Smooth muscle cell (in vitro differentiated cells): ENCODE measurements at regions not wholly inside any gene's neighbourhood (a gene's known extent, or its start where the extent isn't known, plus 50 kb on each side); places are given as distances from the start of the nearest gene placed in this dataset.
A peak's percentile ranks its signal among the peaks of the same experiment; 100 is the strongest.

ENCODE experiments used
- DNase-seq: peaks from one replicate; lab custom pipeline; 2025; ENCODE audit not compliant: unreplicated experiment; lab: John Stamatoyannopoulos, UW
- H2AFZ ChIP-seq: fragments of 200-600 bp; sonication (generic); 2 replicates; pipeline ENCODE4 v1.6.0; 2016; ENCODE audit warnings: antibody characterized with exemption, low read depth, mild to moderate bottlenecking
- H3F3A ChIP-seq: fragments of 200-600 bp; sonication (generic); 2 replicates; pipeline ENCODE4 v1.6.0; 2017; ENCODE audit warnings: antibody characterized with exemption, low read depth
- H3K27ac ChIP-seq: fragments of 200-600 bp; sonication (generic); 2 replicates; pipeline ENCODE4 v1.5.1; 2016; ENCODE audit warnings: low read depth, mild to moderate bottlenecking
- H3K27me3 ChIP-seq: fragments of 200-600 bp; sonication (generic); 2 replicates; pipeline ENCODE4 v1.6.1; 2016; ENCODE audit warnings: low read depth, mild to moderate bottlenecking
- H3K36me3 ChIP-seq: fragments of 200-600 bp; sonication (generic); 2 replicates; pipeline ENCODE4 v1.5.1; 2016; ENCODE audit warnings: low read depth
- H3K4me1 ChIP-seq: fragments of 200-600 bp; sonication (generic); 2 replicates; pipeline ENCODE4 v1.5.1; 2016; ENCODE audit warnings: low read depth
- H3K4me2 ChIP-seq: fragments of 200-600 bp; sonication (generic); 2 replicates; pipeline ENCODE4 v1.6.0; 2016; ENCODE audit warnings: mild to moderate bottlenecking
- H3K4me3 ChIP-seq: fragments of 200-600 bp; sonication (generic); 2 replicates; pipeline ENCODE4 v1.5.1; 2016; ENCODE audit warnings: mild to moderate bottlenecking
- H3K79me2 ChIP-seq: fragments of 200-600 bp; sonication (generic); 2 replicates; pipeline ENCODE4 v1.6.0; 2016; ENCODE audit warnings: low read depth, mild to moderate bottlenecking
- H3K9ac ChIP-seq: fragments of 200-600 bp; sonication (generic); 2 replicates; pipeline ENCODE4 v1.6.0; 2016; ENCODE audit warnings: low read depth
- H3K9me3 ChIP-seq: fragments of 200-600 bp; sonication (generic); replicated peaks from 2 replicates; pipeline ENCODE4 v1.5.1; 2016; ENCODE audit warnings: low read depth
- H4K20me1 ChIP-seq: fragments of 200-600 bp; sonication (generic); 2 replicates; pipeline ENCODE4 v1.6.0; 2016; ENCODE audit warnings: low read depth
- WGBS: methylation state at CpG from one replicate; pipeline ENCODE4 v1.1.7; 2016; ENCODE audit warnings: low lambda C conversion rate; 5-methylcytosine and 5-hydroxymethylcytosine counted together
- TF ChIP-seq, protein P1 (sequence below): fragments of 200-600 bp; sonication (generic); IDR thresholded peaks from 2 replicates; pipeline ENCODE4 v1.5.1; 2017; ENCODE audit warnings: borderline replicate concordance, mild to moderate bottlenecking, antibody characterized with exemption; ENCODE audit not compliant: insufficient read depth, poor library complexity, severe bottlenecking

DNA sequence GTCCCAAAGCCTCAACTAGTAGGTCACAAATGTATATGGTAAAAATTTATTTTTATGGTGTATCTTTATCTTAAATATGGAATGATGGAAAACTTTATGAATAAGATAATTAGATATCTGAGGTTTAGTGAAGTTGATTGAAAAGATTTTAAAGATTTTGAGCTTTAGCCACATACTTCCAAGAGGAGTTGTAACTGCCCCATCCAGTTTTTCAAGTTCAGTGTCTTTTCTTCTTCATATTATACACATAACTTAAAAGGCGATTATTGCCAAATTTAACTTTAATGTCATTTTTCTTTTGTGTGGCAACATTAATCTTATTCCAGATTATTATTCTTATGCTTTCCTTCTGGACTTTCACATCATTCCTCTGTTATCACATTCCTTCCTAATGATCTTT lies 266.4 kb downstream of the TINAG start:
- H4K20me1 ChIP-seq: no peaks in the 10 kb centered on the region
- 0% methylated on average over 1 of the region's 1 CpG for WGBS

DNA sequence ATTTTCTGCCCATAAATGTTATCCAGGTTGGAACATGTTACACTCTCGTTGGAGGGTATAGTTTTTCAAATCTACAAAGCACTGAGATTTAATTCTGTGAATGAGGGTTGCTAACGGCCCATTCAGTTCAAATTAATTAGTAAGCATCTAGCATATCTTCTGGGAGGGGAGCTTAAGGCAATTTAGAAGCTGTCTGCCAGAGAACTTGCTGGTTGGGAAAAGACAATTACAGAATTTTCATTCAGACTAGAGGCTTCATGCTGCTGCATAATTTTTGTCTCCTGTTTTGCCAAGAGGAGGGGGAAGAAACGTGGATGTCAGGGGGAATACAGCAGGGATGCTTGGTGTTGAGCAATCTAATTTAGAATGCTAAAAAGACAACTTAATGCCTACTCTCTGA lies 268.3 kb upstream of the FAM83B start:
- H3K36me3 ChIP-seq: no peaks in the 10 kb centered on the region
- 41% methylated on average over 3 of the region's 3 CpGs for WGBS
- no peak for DNase-seq
- peaks cover 20% of the 10 kb centered on the region for H3F3A ChIP-seq
- H3K27ac ChIP-seq: peak overlapping the region; percentile 66
- H4K20me1 ChIP-seq: no peaks in the 10 kb centered on the region
- H2AFZ ChIP-seq: peak overlapping the region; percentile 88
- peak overlapping the region; percentile 53 for H3K4me2 ChIP-seq
- H3K9me3 ChIP-seq: no peaks in the 10 kb centered on the region
- peaks cover 19% of the 10 kb centered on the region for H3K4me1 ChIP-seq
- TF ChIP-seq, protein P1, sequence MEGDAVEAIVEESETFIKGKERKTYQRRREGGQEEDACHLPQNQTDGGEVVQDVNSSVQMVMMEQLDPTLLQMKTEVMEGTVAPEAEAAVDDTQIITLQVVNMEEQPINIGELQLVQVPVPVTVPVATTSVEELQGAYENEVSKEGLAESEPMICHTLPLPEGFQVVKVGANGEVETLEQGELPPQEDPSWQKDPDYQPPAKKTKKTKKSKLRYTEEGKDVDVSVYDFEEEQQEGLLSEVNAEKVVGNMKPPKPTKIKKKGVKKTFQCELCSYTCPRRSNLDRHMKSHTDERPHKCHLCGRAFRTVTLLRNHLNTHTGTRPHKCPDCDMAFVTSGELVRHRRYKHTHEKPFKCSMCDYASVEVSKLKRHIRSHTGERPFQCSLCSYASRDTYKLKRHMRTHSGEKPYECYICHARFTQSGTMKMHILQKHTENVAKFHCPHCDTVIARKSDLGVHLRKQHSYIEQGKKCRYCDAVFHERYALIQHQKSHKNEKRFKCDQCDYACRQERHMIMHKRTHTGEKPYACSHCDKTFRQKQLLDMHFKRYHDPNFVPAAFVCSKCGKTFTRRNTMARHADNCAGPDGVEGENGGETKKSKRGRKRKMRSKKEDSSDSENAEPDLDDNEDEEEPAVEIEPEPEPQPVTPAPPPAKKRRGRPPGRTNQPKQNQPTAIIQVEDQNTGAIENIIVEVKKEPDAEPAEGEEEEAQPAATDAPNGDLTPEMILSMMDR: no peak
- no peak overlapping the region for H3K4me3 ChIP-seq
- no peak overlapping the region for H3K9ac ChIP-seq
- no peaks in the 10 kb centered on the region for H3K79me2 ChIP-seq
- no peaks in the 10 kb centered on the region for H3K27me3 ChIP-seq

More for the DNA sequence above, 266.4 kb downstream of the TINAG start:
- H3K9me3 ChIP-seq: no peaks in the 10 kb centered on the region
- no peaks in the 10 kb centered on the region for H3K79me2 ChIP-seq
- no peaks in the 10 kb centered on the region for H3K36me3 ChIP-seq
- peak overlapping the region; percentile 67 for H2AFZ ChIP-seq
- no peak overlapping the region for H3K9ac ChIP-seq
- no peak overlapping the region for H3K27ac ChIP-seq
- H3F3A ChIP-seq: peaks cover 14% of the 10 kb centered on the region
- H3K4me3 ChIP-seq: no peak overlapping the region
- peaks cover 19% of the 10 kb centered on the region for H3K4me1 ChIP-seq
- TF ChIP-seq, protein P1: no peak
- DNase-seq: no peak
- H3K27me3 ChIP-seq: no peaks in the 10 kb centered on the region
- no peak overlapping the region for H3K4me2 ChIP-seq

DNA sequence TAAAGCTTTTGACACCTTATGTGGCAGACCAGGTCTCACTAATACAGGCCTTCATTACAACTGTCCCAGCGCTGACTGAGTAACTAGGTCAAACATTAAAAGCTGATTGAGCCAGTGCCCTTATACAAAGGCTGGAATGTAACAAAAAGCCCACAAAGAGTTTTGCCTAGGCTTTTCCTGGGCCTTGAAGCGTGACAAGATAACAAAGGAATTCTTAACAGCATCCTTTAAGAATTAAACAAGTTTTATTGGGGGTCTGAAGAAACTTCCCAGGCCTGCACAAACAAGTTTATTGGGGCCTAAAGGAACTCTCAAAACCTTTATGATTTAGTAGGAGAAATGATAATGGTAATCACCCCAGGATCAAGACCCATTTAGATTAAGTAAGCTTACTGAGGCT lies 267.6 kb upstream of the FAM83B start:
- Histone ChIP-seq H3F3A (peaks cover 20% of the 10 kb centered on the region), H3K79me2 (no peaks in the 10 kb centered on the region), H3K27ac (peak overlapping the region; percentile 66), H3K4me1 (peaks cover 19% of the 10 kb centered on the region), H3K9me3 (no peaks in the 10 kb centered on the region), H3K4me2 (peak overlapping the region; percentile 53), H3K27me3 (no peaks in the 10 kb centered on the region), H3K9ac (no peak overlapping the region), H3K36me3 (no peaks in the 10 kb centered on the region), H4K20me1 (no peaks in the 10 kb centered on the region), H3K4me3 (no peak overlapping the region), H2AFZ (peak overlapping the region; percentile 56)
- TF ChIP-seq, protein P1: no peak
- WGBS: 5% methylated on average over 2 of the region's 2 CpGs
- DNase-seq: no peak

DNA sequence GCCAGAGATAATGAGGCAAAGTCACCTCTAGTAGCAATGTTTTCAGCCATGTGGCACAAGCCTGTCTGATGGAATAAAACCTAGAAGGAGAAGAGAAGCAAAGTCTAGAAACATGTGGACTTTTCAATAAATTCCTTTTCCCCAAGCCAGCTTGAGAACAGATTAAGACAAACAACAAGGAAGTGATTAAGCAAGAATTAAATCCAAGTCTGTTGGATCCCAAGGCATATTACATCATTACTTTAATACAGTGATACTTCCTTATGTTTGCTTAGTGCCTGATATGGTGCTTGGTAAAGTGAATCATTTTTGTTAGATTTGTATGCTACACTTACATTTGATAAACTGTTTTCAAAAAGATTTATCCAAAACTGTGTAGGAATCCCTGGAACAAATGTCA lies 260.3 kb upstream of the FAM83B start:
- Histone ChIP-seq H3K4me1 (no peaks in the 10 kb centered on the region), H4K20me1 (no peaks in the 10 kb centered on the region), H3K27ac (no peak overlapping the region), H3K79me2 (no peaks in the 10 kb centered on the region), H3K4me3 (no peak overlapping the region), H2AFZ (peak overlapping the region; percentile 4), H3F3A (no peaks in the 10 kb centered on the region), H3K27me3 (no peaks in the 10 kb centered on the region), H3K9ac (no peak overlapping the region), H3K4me2 (no peak overlapping the region), H3K36me3 (no peaks in the 10 kb centered on the region), H3K9me3 (no peaks in the 10 kb centered on the region)
- DNase-seq: no peak
- TF ChIP-seq, protein P1: no peak
